Right atrium auricular region (tissue), 2 donors: ENCODE measurements at regions not wholly inside any gene's neighbourhood (a gene's known extent, or its start where the extent isn't known, plus 50 kb on each side); places are given as distances from the start of the nearest gene placed in this dataset.

Source experiments
- DNase-seq: peaks from one replicate; pipeline ENCODE4 v3.0.0-alpha.2; 2019; ENCODE audit warnings: low spot score
- H3K27ac ChIP-seq, 2 donors: fragments of 200-600 bp; sonication (generic); 1 replicate in 1 of 2; 2 replicates in 1 of 2; pipeline ENCODE4 v1.5.1; 2016 to 2019
- H3K27me3 ChIP-seq, 2 donors: fragments of 200-600 bp; sonication (generic); one replicate each; pipeline versions ENCODE4 v1.5.1 to v1.6.0; 2017 to 2019
- H3K36me3 ChIP-seq: fragments of 200-600 bp; sonication (generic); one replicate; pipeline ENCODE4 v1.5.1; 2016
- H3K4me1 ChIP-seq, 2 donors: fragments of 200-600 bp; sonication (generic); one replicate each; pipeline versions ENCODE4 v1.5.1 to v1.6.0; 2017 to 2019
- H3K4me3 ChIP-seq, 2 donors: fragments of 200-600 bp; sonication (generic); 1 replicate in 1 of 2; 2 replicates in 1 of 2; pipeline ENCODE4 v1.5.1; 2017 to 2019; ENCODE audit warnings: mild to moderate bottlenecking in 1 of 2, moderate library complexity in 1 of 2
- H3K9me3 ChIP-seq, 2 donors: fragments of 200-600 bp; sonication (generic); one replicate each; pipeline ENCODE4 v1.5.1; 2019
- CTCF ChIP-seq, 2 donors: fragments of 200-600 bp; sonication (generic); IDR thresholded peaks; one replicate each; pipeline ENCODE4 v1.5.1; 2019; ENCODE audit warnings: antibody characterized with exemption in 2 of 2

- H3K27ac ChIP-seq, result no peak overlapping the region
- H3K4me3 ChIP-seq, result no peak overlapping the region
- H3K36me3 ChIP-seq, result no peaks in the 10 kb centered on the region
- no peaks in the 10 kb centered on the region for H3K9me3 ChIP-seq
- H3K27me3 ChIP-seq, result no peaks in the 10 kb centered on the region
- DNase-seq, result no peak
- TF ChIP-seq CTCF (IDR thresholded peaks at IDR 0.05), result no peak
- H3K4me1 ChIP-seq, result no peaks in the 10 kb centered on the region
Measured at GRCh38 chr12:130011611-130012385, 108.0 kb upstream of the TMEM132D start.

DNA sequence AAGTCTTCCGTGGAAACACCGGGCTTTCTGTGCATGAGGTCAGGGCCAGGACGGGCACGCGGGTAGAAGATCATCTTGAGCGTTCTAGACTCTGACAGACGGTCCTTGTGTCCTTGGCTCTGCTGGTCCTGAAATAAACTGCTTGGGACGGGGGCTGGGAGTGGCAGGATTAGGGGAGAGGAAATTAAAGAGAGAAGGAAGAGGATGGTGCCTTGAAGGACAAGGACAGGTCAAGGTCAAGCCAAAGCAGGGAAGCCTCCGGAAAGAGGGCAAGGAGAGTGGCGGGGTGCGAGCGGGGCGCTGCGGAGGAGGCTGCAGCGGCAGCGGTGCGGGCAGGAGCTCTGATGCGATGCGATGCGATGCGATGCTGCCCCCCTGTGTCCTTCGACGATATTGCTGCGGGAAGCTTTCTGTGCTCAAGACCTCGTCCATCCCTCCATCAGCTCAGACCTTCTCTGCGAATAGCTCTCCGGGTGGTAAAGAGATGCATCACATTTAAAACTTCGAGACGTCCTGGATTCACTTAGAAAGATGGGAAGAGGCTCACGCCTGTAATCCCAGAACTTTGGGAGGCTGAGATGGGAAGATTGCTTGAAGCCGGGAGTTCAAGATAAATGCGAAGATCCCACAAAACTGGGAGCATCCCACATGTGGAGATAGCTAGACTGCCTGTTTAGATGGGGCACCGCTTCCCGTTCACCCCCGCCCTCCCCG, 110.1 kb upstream of the TMEM132D start:
- Histone ChIP-seq H3K27ac (no peak overlapping the region), H3K36me3 (no peaks in the 10 kb centered on the region), H3K4me1 (no peaks in the 10 kb centered on the region), H3K4me3 (no peak overlapping the region), H3K27me3 (no peaks in the 10 kb centered on the region), H3K9me3 (no peaks in the 10 kb centered on the region)
- no peak for DNase-seq
- peak in 1 of 2 donors; percentile 64 for TF ChIP-seq CTCF (IDR thresholded peaks at IDR 0.05)

DNA sequence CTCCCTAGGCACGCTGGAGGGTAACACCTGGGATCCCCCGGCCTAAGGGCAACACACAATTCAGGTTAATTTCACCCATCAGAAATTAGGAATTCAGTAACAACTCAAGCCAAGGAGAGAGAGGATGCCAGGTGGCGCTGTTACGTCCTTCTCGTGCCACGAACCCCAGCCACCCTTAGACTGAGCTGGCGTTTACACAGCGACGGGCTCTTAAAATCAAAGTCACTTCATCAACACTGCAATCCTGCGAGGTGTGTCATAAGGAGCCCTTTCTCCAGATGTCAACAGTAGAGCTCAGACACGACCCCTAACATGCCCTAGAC, 110.6 kb upstream of the TMEM132D start:
- no peak for TF ChIP-seq CTCF (IDR thresholded peaks at IDR 0.05)
- Histone ChIP-seq H3K27ac (no peak overlapping the region), H3K4me3 (no peak overlapping the region), H3K4me1 (no peaks in the 10 kb centered on the region), H3K27me3 (no peaks in the 10 kb centered on the region), H3K9me3 (no peaks in the 10 kb centered on the region), H3K36me3 (no peaks in the 10 kb centered on the region)
- DNase-seq, result no peak

GRCh38 chr12:130016194-130016593, 112.4 kb upstream of the TMEM132D start:
- TF ChIP-seq CTCF (IDR thresholded peaks at IDR 0.05), result no peak
- no peaks in the 10 kb centered on the region for H3K9me3 ChIP-seq
- H3K36me3 ChIP-seq, result no peaks in the 10 kb centered on the region
- H3K4me1 ChIP-seq, result no peaks in the 10 kb centered on the region
- no peaks in the 10 kb centered on the region for H3K27me3 ChIP-seq
- H3K4me3 ChIP-seq, result no peak overlapping the region
- no peak for DNase-seq
- no peak overlapping the region for H3K27ac ChIP-seq

- no peak overlapping the region for H3K27ac ChIP-seq
- H3K4me1 ChIP-seq, result no peaks in the 10 kb centered on the region
- H3K4me3 ChIP-seq, result no peak overlapping the region
- no peak for DNase-seq
- H3K9me3 ChIP-seq, result no peaks in the 10 kb centered on the region
- H3K27me3 ChIP-seq, result no peaks in the 10 kb centered on the region
- H3K36me3 ChIP-seq, result no peaks in the 10 kb centered on the region
- no peak for TF ChIP-seq CTCF (IDR thresholded peaks at IDR 0.05)
Measured at GRCh38 chr12:130016986-130017385, 113.2 kb upstream of the TMEM132D start.
